Hematopoietic multipotent progenitor cell treated with erythropoietin and hydrocortisone succinate and interleukin-3 and kit ligand, for 15 days (in vitro differentiated cells): ENCODE measurements at regions not wholly inside any gene's neighbourhood (a gene's known extent, or its start where the extent isn't known, plus 50 kb on each side); places are given as distances from the start of the nearest gene placed in this dataset.

ENCODE experiments used
- DNase-seq: peaks from one replicate; pipeline ENCODE4 v3.0.0-alpha.2; 2015; ENCODE audit warnings: low spot score

DNA sequence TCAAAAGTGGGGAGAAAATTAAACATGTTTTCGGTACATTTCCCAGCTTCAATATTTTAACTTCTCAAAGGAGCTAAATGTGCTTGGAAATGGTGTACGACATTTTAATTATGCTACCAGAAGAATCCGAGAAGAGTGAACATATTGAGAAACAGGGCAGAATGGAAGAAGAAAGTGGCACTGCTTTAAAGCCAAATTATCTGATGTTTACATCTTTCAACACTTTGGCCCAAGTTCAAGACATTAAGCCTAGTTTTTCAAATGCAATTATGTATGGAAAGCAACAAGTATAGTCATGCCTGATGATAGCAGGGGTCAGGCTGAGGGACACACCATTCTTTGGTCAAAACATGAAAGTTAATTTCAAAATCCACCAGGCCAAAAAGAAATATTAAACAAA, 577.9 kb upstream of the ZFP42 start:
- DNase-seq: no peak

DNA sequence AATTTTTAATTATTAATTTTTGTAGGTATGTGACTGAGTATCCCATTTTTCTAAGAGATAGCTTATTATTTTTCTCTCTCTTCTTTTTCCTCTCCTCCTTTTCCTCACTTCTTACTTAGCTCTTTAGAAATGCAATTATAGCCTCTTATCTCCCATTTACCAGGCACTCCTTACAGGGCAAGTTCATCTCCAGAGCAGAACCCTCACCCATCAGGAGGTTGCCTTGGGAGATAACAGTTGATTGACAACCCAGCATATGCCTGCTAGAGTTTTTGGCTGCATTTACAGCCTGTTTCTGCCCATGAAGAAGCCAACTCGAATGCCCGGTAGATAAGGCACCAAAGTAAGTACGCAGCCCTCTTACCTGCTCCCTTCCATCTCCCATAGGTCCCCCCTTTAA, 572.9 kb upstream of the ZFP42 start:
- no peak for DNase-seq

DNA sequence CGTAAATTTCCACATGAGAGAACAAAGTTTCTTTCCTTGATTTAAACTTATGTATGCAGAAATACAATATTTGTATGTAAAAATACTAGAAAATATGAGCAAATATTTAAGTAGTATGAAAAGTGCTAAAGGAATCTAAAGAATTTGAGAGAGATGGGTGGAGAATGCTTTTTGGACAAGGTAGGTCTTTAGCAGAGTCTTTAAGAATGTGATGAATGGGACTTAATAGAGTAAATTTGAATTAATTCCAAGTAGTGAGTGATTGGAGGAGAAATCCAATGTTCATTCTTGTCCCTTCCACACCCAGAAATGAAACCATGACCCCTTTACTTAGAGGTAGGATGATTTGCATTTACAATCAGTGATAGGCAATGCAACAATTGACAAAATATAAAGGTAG, 570.9 kb upstream of the ZFP42 start:
- no peak for DNase-seq

- DNase-seq: no peak
Observed at GRCh38 chr4:187426511-187426910, 569.1 kb upstream of the ZFP42 start.

DNA sequence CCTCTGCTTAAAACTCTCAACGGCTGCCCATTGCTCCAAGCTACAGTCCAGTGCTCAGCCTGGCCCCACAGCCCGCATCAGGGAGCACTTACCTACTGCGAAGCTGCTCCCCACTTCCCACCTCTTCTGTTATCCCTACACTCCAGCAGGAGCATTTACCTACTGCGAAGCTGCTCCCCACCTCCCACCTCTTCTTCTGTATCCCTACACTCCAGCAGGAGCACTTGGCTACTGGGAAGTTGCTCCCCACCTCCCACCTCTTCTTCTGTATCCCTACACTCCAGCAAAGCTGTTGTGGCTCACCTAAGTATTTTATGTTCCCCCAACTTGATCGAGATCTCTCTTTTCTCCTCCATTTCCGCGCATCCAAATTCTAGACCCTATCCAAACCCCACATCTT, 563.3 kb upstream of the ZFP42 start:
- no peak for DNase-seq

- DNase-seq: no peak
Observed at GRCh38 chr4:187433141-187433540, 562.4 kb upstream of the ZFP42 start.

GRCh38 chr4:187436251-187436650, 559.3 kb upstream of the ZFP42 start:
- DNase-seq: no peak

DNA sequence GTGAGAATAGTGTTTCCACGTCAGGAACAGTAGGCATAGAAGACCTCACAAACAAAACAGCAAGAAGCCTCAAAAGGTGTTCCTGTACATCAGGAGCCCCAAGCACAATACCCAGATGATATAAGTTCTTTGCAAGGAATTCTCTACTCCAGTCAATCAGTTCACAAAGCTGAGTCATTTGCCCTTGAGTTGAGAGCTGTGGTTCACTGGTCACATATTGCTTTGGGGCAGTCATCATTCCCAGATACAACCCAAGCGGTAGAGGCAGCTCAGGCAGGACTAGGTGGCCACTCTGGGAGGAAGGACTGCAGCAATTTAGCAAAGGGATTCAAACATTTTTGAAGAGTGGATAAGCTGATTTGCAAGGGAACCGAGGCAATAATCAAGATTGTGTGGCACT, 551.5 kb upstream of the ZFP42 start:
- DNase-seq: no peak

GRCh38 chr4:187449702-187450101, 545.9 kb upstream of the ZFP42 start:
- DNase-seq: no peak

DNA sequence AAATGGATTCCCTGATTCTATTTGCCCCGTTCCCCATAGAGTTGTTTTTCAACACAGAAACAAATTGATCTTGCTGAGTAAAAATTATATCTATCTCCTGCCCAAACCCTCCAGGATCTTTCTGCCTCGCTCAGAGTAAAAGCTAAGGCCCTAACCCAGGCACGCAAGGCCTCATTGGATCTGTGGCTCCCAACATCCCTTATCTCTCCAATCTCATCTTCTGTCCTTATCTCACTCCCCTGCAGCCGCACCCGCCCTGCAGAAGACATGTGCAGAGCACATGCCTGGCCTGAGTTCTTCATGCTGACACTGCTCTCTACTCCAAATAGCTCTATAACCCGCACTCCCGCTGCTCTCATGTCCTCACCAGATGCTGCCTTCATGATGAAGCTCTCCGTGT, 543.8 kb upstream of the ZFP42 start:
- DNase-seq: no peak

DNA sequence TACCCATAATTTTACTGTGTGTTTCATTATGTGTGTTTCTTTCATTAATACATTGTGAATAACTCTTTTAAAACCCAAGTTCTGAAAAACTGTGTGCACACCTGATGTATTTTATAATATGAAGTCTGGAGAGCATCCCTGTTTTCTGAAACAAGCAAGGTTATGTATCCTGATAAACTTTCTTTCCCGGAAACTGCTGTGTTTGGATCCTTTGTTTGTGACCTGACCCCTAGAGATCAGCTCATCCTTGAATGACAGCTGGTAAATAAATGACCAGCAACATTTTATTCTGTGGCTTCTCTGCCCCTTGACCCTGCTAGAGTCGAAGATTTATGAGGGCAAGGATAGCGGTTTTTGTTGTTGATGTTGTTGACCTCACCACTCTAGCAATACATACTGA, 535.6 kb upstream of the ZFP42 start:
- no peak for DNase-seq

GRCh38 chr4:187464573-187464972, 531.0 kb upstream of the ZFP42 start:
- DNase-seq: no peak

GRCh38 chr4:187467224-187467623, 528.3 kb upstream of the ZFP42 start:
- DNase-seq: no peak

DNA sequence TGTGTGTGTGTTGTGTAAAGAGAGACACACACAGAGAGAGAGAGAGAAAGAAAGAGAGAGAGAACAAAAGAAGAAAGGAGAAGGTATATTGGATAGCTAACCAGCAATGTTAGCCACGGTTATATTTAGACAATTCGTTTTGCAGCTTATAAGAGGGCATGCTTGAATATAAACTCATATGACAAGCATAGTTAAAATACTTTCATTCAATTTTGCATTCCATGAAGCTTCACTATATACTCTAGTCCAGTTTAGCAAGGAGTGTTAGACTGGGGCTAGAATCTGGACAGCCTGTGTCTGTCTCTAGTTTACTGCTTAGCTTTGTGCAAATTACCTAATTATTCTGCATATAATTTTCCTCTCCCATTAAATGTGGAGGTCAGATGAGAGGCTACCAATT, 525.9 kb upstream of the ZFP42 start:
- DNase-seq: no peak

- DNase-seq: no peak
Observed at GRCh38 chr4:187470061-187470460, 525.5 kb upstream of the ZFP42 start.

DNA sequence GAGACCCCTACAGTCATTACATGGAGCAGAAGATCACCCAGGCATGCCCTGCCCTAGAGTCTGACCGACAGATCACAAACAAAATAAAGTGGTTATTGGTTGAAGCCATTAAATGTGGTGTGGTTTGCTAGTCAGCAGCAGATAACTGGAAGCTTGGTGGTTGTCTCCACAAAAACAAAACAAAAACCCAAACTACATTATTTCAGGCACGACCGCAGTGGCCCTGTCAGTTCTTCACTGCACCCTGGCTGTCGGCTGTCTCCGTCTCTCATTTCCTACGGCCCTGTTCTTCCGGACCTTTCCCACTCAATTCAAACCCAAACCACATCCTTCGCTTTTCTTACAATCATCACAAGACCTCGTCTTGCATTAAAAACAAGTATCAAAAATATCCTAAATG, 521.3 kb upstream of the ZFP42 start:
- no peak for DNase-seq

DNA sequence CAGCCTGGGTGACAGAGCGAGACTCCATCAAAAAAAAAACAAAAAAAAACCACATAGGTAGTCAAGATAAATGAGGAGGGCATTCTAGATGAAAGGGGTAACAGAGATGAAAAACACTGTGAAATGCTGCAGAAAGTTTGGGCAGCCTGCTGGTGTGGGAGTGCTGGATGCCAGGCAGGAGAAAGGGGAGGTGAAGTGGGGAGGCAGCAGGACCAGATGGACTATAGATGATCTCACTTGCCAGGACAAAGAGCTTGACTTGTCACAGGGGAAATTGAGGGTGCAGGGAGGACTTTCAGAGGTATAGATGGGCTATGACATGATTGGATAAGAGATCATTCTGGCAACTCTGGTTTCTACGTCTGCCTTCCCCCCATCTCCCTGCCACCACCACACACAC, 519.7 kb upstream of the ZFP42 start:
- no peak for DNase-seq

DNA sequence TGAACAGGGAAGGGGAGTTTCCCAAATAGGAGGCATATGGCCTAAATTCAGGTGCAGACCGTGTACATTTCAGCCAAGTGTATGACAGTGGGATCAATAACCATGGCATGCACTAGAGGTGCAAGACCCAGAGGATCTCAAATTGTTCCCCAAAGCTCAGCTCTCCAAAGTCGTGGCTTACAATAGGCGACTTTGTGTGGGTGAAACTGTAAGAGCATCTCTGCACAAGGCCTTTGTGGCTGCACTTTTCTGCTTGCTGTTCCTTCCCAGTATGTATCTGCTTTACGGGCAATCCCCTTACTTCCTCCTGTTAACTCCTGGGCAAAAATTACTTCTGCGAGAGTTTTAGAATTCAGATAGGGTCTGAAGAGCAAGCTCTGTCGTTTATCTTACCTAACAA, 518.3 kb upstream of the ZFP42 start:
- DNase-seq: no peak

DNA sequence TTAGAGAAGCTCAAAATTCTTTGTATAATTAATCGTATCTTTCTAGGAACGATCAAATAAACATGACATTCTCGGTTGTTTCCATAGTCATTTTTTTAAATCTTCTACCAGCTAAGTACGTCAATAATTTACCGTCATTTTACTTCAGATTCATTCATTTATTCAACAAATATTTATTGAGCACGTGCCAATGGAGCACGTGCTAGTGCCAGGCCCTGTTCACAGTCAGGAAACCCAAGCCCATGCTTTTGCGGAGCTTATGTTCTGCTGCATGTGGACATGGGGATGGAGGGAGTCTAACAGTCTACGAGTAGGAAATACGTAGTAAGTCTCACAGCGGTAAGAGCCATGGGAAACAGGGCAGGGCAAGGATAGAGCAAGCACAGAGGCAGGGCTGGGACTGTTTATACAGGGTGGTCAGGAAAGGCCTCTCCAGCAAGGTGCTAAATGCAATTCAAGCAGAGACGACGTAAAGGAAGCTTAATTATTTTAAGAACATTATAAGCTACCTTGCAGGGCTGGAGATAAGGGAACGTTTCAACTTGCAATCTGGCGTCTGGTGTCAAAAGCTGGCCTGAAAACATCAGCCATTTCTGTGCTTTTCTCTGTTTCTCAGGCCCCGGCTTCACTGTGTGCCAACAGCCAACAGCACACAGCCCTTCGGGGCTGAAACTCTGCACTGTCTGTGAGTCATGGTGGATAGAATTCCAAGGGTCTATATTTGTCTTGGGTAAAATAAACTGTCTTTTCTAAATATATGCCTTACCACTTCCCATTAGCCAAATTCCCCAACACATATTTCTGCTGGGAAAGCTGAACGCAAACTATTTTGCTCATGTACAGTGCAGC, 517.1 kb upstream of the ZFP42 start:
- DNase-seq: no peak

- DNase-seq: no peak
Observed at GRCh38 chr4:187479511-187479910, 516.1 kb upstream of the ZFP42 start.

- DNase-seq: no peak
Observed at GRCh38 chr4:187480146-187481145, 515.1 kb upstream of the ZFP42 start.

DNA sequence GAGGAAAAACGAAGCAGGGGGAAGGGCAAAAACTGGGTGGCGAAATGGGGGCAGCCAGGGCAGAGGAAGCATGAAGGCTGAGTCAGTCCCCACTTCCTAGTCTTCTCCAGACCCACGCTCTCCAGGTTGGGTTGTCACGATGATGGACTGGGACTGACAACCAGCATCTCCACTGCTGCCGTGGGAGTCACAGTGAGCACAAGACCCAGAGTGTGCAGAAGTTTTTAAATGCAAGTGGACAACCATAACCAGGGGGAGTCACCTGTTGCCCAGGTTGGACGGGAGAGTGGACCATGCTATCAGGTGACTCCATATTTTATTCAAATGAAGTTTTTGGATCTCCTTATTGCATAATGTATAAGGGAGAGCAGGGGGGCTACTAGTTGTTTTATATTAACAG, 511.4 kb upstream of the ZFP42 start:
- DNase-seq: no peak

GRCh38 chr4:187485676-187486075, 509.9 kb upstream of the ZFP42 start:
- no peak for DNase-seq
